ENCODE measurements at regions not wholly inside any gene's neighbourhood (a gene's known extent, or its start where the extent isn't known, plus 50 kb on each side); places are given as distances from the start of the nearest gene placed in this dataset.
"Not testable (repeated sequence)": the region's sequence is repeated elsewhere in the genome, so short reads cannot be mapped to it uniquely, and the experiment has no call there.

- no peak for DNase-seq (ENCODE audit: low spot score)
These were observed 141.6 kb upstream of the RIOK3 start for GRCh38 chr18:23311351-23312121.

- DNase-seq (ENCODE audit: low spot score), result no peak
These were observed 139.7 kb upstream of the RIOK3 start for GRCh38 chr18:23313379-23313778.

GRCh38 chr18:23314672-23315071, 138.4 kb upstream of the RIOK3 start:
- DNase-seq (ENCODE audit: low spot score), result no peak

- DNase-seq (ENCODE audit: low spot score), result no peak
These were observed 136.8 kb upstream of the RIOK3 start for GRCh38 chr18:23316316-23316715.

- DNase-seq (ENCODE audit: low spot score), result no peak
These were observed 136.1 kb upstream of the RIOK3 start for GRCh38 chr18:23316988-23317387.

- DNase-seq (ENCODE audit: low spot score), result no peak
These were observed 135.0 kb upstream of the RIOK3 start for GRCh38 chr18:23317975-23318675.

- DNase-seq (ENCODE audit: low spot score), result no peak
These were observed 132.3 kb upstream of the RIOK3 start for GRCh38 chr18:23320709-23321236.

GRCh38 chr18:23321996-23322395, 131.1 kb upstream of the RIOK3 start:
- no peak for DNase-seq (ENCODE audit: low spot score)

GRCh38 chr18:23324056-23324811, 128.9 kb upstream of the RIOK3 start:
- no peak for DNase-seq (ENCODE audit: low spot score)

GRCh38 chr18:23324861-23325260, 128.2 kb upstream of the RIOK3 start:
- DNase-seq (ENCODE audit: low spot score), result no peak

- DNase-seq (ENCODE audit: low spot score), result not testable (repeated sequence)
These were observed 123.4 kb upstream of the RIOK3 start for GRCh38 chr18:23329671-23330070.

- DNase-seq (ENCODE audit: low spot score), result no peak
These were observed 122.7 kb upstream of the RIOK3 start for GRCh38 chr18:23330423-23330822.

- DNase-seq (ENCODE audit: low spot score), result no peak
These were observed 121.8 kb upstream of the RIOK3 start for GRCh38 chr18:23331091-23331920.

GRCh38 chr18:23332356-23332755, 120.7 kb upstream of the RIOK3 start:
- no peak for DNase-seq (ENCODE audit: low spot score)

- no peak for DNase-seq (ENCODE audit: low spot score)
These were observed 119.3 kb upstream of the RIOK3 start for GRCh38 chr18:23333827-23334226.

GRCh38 chr18:23334569-23334968, 118.5 kb upstream of the RIOK3 start:
- DNase-seq (ENCODE audit: low spot score), result no peak

- no peak for DNase-seq (ENCODE audit: low spot score)
These were observed 117.0 kb upstream of the RIOK3 start for GRCh38 chr18:23336101-23336500.

GRCh38 chr18:23337599-23338444, 115.3 kb upstream of the RIOK3 start:
- DNase-seq (ENCODE audit: low spot score), result no peak

GRCh38 chr18:23340661-23341060, 112.4 kb upstream of the RIOK3 start:
- no peak for DNase-seq (ENCODE audit: low spot score)

- no peak for DNase-seq (ENCODE audit: low spot score)
These were observed 111.7 kb upstream of the RIOK3 start for GRCh38 chr18:23341383-23341782.

- no peak for DNase-seq (ENCODE audit: low spot score)
These were observed 111.1 kb upstream of the RIOK3 start for GRCh38 chr18:23341983-23342382.

Measured in LoVo (cell line).